ENCODE measurements at regions not wholly inside any gene's neighbourhood (a gene's known extent, or its start where the extent isn't known, plus 50 kb on each side); places are given as distances from the start of the nearest gene placed in this dataset.
"Not testable (repeated sequence)": the region's sequence is repeated elsewhere in the genome, so short reads cannot be mapped to it uniquely, and the experiment has no call there.

DNA sequence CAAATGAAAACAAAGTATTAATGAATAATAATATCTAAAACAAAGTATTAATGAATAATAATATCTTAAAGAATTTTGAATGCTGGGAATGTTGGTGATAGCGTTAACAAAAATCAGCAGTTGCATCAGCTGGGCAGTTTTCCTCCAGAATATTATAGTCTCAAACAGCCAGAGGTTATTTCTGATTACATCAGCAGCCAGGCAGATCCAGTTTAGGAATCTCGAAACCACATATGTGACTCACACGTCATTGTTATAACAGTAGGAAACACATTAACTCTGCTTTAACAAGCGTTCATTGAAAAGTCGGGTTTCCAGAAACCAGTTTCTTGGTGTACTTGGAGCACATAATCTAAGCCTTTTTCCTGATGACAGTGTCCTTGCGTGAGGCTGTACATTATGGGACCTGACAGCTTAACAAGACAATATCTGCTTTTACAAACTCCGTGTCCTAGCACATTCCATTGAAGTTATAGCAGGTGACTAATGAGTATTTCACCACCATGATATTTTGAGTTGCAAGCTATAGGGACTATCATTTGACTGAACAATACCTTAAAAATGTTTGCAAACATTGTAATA, 559.5 kb upstream of the KLF4 start:
- no peak for DNase-seq

DNA sequence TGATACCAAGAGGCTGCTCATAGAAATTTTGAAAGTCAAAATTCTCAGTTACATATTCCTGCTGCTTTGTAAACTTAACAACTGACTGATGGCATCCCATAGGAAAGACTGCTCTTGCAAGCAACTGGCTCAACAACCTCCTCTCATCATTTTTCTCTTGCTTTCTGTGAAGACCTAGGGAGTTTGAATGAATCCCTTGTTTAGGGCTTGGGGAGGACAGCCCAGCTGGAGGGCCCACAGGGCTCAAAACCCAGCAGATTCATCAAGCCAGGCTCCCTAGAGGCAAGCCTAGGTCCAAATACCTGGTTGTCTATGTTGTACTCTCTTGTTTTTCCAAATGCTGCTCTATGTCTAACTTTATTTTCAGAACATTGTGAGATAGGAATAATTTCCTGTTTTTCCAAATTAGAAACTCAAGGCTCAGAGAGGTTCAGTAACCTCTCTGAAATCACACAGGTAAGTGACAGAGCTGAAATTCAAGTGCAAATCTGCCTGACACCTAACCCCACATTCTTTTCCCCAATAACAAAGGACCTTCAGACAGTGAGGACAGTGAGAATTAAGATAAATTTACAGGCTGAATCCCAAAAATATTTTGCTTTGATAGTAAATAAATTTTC, 558.9 kb upstream of the KLF4 start:
- no peak for DNase-seq

DNA sequence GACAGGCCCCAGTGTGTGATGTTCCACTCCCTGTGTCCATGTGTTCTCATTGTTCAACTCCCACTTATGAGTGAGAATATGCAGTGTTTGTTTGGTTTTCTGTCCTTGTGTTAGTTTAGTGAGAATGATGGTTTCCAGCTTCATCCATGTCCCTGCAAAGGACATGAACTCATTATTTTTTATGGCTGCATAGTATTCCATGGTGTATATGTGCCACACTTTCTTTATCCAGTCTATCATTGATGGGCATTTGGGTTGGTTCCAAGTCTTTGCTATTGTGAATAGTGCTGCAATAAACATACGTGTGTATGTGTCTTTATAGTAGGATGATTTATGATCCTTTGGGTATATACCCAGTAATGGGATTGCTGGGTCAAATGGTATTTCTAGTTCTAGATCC, 558.2 kb upstream of the KLF4 start:
- not testable (repeated sequence) for DNase-seq

DNA sequence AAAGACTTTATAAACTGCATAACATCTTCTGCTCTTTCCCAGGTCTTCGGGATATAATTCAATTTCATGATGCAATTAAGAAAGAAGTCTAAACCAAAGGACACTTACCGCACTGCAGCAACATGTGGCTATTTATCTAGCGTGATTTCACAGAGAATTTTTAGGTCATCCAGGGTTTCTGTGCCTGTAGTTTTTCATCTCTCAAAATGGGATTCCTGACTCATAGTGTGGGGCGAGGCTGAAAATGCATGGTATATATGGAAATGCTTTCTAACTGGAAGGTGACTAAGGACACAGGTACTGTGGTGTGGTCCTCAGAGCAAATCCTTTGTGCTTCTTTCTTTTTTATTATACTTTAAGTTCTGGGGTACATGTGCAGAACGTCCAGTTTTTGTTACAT, 557.7 kb upstream of the KLF4 start:
- no peak for DNase-seq

DNA sequence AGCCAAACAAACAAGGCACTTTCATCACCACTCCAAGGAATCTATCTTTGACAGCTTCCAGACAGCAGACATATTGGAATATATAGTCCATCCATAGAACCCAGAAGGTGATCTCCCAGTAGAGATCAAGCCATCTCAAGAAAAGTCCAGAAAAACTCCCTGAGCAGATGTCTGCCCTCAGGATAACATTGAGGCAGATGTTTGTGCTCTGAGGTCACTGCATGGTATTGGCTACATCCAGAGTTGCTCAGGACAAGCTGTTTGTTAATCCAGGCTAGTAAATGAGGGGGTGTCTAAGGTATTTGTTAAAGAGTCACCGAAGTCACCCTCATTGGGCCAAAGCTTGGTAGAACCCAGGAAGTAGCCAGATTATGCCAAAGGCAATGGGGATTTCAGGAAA, 556.3 kb upstream of the KLF4 start:
- no peak for DNase-seq

DNA sequence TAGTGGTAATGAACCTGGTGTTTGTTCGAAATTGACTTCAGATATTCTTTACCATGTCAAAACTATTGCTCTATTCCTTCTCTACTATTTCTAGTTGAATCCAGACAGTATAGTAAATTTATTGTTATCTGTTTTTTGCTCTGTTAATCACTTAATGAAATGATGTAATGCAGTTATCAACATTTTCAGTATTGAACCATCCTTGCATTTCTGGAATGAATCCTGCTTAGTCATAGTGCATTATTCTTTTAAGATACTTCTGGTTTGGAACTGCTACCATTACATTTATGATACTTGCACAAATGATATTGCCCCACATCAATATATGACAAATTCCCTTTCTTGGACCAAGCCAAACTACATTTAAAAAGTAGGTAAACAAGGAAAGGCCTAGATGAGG, 554.0 kb upstream of the KLF4 start:
- no peak for DNase-seq

DNA sequence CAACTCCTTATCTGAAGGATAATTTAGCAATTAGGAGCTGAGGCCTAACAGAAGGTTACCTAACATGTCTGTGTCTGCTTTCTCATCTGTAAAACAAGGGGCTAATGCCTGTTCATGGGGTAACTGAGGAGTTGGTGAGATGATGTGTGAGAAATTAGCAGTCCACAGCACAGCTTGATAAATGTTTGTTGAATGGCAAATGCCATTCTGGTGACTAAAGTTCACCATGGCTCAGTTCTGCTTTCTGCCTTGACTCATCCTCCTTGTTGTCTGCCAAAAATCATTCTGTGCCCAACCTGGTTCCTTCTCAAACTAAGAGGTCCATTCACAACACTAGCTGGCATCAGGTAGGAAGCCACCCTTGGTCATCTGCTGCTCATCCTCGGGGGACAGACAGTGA, 552.0 kb upstream of the KLF4 start:
- DNase-seq = no peak

DNA sequence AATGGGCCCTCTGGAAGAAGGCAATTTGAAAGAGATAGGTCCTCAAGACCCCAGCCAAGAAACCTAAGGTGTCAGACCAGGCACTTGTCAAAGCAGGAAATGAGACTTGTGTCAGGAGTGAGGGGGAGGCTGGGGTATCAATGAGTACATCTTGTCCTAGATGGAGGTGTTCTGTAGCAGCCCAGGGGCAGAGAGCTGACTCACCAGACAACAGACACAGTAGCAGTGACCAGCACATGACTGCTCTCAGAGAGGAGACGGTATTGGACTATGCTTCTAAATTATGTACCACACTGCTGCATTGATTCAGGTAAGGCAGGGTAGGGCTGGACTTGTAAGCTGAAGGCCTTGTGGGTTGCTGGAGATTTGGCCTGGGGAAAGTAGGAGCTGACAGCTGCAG, 551.2 kb upstream of the KLF4 start:
- DNase-seq = no peak

DNA sequence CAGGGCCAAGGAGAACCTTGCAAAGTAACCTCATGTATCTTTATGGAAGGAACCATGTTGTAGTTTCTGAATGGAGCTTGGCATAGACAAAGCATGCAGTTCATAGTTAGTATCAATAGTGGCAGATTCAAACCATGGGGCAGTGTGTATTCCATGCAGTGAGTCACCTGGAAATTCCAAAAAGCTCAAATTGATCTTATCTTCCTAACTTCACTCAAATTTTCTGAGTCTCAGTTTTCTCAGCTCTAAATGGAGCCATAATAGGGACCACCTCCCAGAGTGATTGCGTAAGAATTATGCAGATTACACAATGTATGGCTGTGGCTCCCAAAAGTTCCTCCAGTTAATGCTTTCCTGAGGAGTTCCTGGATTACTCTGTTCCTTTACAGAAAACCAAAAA, 549.9 kb upstream of the KLF4 start:
- no peak for DNase-seq

DNA sequence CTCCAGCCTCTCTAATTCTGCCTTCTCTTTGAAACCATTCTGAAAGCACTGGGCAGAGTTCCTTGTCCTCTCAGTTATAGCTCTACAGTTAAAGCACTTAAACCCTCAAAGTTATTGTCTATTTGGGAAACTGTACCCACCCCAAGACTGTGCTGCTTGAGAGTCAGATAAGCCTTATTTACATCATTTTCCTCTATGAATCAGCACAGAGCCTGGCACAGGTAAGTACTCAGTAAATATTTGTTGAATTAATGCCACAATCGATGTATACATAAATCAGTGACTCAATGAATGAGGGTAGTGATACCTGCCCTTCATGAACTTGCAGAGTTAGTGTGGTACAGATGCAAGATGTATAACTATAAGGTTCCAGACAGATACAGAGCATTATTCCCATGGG, 549.4 kb upstream of the KLF4 start:
- DNase-seq = no peak

DNA sequence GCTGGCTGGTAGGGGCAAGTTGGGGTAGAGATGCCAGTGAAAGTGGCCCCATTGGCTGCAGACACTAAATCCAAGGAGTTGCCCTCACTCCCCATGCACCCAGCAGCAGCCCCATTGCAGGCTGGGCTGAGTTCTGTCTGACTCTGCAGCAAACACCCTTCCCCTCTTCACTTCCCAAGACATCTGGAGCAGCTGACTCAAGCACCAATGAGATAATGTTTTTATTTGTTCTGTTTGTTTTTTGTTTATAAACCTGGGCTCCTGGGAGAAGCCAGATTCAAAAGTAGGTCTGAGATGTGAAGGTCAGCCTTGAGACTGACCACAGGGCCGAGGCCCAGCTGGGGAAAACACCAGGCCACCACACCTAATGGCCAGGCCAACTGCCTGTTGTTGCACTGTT, 545.9 kb upstream of the KLF4 start:
- DNase-seq = no peak

DNA sequence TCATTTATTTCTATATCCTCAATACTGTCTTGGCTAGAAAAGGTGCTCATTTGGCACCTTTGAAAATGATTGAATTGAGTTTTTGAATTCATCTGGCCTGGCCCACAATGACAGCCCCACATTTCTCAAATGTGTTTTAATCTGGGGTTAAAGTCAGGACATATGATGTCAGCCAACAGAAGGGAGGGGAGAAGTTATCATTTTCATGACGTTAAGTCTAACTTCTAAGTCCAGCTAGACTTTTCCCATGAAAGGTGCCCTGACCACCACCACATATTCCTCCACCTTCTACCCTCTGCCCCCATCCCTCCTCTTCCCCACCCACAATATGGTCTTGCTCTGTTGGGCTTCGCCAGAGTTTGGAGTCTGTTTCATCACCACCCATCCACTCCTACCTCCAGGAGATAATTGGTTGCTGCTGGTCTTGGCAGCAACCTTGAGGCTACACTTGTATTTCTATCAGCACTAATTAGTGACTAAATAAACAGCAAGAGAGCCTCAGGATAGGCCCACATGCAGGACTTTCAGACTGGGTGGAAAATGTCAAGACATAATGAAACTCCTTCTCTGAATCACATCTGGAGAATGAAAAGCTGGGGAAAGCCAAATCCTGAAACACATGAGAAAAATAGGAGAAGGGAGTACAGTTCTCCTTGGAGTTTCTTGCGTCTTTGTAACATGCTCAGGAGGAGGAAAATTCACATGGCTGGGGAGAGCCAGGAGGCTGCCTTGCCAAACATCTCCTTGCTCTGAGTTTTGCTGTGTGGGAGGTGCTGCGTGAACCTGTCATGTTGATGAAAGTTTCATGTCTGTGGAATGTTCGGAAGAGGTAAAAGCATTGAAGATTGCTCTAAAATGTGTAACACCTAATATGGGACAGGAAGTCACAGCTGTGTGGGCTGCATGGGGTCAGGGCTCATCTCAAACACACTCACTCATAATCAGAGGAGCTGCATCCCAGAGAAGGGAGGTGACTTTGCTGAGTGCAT, 544.7 kb upstream of the KLF4 start:
- DNase-seq = no peak

DNA sequence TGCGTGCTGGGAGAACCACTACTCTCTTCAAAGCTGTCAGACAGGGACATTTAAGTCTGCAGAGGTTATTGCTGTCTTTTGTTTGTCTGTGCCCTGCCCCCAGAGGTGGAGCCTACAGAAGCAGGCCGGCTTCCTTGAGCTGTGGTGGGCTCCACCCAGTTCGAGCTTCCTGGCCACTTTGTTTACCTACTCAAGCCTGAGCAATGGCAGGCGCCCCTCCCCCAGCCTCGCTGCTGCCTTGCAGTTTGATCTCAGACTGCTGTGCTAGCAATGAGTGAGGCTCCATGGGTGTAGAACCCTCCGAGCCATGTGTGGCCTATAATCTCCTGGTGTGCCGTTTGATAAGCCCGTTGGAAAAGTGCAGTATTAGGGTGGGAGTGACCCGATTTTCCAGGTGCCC, 542.5 kb upstream of the KLF4 start:
- DNase-seq = not testable (repeated sequence)

DNA sequence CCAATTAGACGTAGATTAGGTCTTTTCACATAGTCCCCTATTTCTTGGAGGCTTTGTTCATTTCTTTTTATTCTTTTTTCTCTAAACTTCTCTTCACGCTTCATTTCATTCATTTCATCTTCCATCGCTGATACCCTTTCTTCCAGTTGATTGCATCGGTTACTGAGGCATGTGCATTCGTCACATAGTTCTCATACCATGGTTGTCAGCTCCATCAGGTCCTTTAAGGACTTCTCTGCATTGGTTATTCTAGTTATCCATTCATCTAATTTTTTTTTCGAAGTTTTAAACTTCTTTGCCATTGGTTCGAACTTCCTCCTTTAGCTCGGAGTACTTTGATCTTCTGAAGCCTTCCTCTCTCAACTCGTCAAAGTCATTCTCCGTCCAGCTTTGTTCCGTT, 541.7 kb upstream of the KLF4 start:
- not testable (repeated sequence) for DNase-seq

DNA sequence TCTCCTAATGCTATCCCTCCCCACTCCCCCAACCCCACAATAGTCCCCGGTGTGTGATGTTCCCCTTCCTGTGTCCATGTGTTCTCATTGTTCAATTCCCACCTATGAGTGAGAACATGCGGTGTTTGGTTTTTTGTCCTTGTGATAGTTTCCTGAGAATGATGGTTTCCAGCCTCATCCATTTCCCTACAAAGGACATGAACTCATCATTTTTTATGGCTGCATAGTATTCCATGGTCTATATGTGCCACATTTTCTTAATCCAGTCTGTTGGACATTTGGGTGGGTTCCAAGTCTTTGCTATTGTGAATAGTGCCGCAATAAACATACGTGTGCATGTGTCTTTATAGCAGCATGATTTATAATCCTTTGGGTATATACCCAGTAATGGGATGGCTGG, 537.1 kb upstream of the KLF4 start:
- not testable (repeated sequence) for DNase-seq

DNA sequence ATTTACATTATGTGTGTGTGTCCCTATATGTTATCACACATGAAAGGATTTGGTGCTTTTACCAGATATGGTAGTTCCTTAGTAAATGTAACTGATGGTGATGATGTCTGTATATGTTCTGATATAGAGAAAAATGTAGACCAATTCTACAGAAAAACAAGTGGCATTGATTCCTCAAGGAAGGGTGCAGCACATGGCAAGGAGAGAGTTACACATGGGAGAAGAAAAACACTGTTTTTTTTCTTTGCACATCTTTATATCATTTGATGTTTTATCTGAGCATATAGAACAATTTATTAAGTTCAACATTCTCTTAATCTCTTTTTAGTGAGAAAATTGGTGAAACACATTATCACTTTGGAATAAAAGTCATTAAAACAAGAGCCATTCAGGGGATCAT, 535.0 kb upstream of the KLF4 start:
- no peak for DNase-seq

DNA sequence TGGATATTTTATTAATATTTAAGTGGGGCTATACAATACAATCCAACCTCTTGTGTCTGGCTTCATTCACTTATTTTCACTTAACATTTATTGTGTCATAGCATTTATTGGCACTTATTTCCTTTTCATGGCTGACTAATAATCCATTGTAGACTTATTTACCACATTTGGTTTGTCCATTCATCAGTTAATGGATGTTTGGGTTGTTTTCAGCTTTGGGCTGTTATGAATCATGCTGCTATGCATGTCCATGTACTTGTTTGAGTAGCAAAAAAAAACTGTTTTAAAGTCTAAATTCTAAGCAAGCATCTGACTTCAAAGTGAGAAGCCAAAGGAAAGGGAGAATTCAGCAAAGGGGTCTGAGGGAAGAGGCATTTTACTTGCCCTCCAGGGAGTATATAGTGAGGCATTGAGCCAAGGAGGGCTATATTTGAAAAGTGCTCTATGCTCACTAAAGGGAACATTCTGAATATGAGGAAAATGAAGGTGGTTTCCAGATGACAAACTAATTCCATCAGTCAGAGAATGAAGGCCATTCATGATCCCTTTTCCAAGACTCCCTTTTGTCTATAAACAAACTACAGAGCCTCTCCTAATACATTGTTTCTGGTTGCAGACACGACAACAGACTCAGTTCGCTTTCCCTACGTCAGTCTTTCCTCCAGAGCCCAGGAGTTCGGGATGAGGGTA, 532.8 kb upstream of the KLF4 start:
- no peak for DNase-seq

DNA sequence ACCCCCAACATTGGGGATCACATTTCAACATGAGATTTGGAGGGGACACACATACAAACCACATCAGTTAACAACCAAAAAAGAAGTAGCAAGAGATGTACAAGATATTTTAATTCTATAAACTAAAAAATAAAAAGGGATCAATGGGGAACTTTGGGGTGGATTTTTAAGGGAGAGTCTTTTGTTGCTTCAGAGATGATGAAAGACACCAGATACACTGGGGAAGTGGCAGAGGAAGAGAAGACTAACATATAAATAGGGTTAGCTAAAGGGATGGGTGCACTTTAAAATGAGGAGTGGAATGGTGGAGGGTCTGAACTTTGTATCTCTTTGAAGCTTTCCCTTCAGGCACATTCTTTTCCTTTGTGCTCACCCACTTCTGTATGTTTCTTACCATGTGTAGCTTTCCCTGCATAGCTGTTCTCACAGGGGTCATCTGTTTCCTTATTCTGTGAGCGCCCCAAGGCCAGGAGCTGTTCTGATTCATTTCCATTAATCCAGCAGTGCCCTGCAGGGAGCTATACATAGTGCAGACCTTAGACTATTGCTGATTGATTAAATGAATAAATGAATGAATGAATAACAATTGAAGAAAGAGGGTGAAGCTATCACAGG, 531.6 kb upstream of the KLF4 start:
- no peak for DNase-seq

DNA sequence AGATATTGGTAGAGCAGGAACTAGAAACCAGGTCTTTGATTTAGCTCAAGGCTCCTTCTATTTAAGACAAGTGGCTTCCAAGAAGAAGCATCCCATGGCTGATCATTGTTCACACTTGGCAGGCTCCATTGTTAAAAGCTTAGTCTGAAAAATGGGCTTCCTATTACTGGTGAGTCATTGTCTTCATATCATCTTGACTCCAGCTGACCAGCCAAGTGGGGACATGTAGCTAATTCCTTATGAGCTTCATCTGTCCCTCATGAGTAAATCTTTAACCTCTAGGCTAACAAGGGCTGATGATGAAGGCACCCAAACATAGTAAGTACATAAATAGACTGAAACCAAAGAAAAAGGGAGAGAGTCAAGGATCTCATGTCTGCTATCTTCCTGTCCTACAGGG, 530.3 kb upstream of the KLF4 start:
- no peak for DNase-seq

DNA sequence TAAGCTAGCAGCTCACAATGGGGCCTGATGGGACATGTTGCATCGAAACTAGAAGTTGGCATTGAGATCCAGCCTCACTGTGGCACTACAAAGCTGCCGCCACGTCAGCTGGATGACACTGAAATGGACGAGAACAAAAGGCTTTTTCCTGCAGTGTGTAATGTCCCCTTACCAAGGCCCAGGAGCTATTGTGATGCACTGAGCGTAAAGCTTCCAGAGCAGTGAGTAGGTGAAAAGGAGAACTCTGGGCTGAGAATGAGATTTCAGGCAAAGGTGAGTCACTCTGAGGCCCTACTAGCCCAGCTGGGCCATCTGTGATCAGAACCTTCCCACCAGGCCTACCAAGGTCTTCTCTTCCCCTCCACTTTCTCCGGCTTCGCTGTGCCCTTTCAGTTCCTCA, 528.1 kb upstream of the KLF4 start:
- DNase-seq = no peak

DNA sequence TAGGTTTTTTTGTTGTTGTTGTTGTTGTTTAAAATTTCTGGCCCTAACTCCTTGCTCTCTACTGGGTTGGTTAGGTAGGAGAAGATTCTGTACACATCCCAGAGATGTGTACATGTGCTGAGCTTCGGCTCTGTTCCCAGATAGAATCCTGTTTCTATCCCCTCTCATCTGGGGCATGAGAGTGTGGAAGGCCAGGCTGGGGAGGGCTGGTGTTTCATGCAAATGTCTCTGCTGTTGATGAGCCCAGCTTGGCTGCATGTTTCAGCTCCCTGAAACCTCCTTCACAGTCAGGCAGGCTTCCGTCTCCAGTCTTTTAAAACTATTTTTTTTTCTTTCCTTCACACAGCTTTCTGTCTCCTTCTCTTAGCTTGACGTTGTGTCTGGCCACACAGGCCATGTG, 526.9 kb upstream of the KLF4 start:
- no peak for DNase-seq

DNA sequence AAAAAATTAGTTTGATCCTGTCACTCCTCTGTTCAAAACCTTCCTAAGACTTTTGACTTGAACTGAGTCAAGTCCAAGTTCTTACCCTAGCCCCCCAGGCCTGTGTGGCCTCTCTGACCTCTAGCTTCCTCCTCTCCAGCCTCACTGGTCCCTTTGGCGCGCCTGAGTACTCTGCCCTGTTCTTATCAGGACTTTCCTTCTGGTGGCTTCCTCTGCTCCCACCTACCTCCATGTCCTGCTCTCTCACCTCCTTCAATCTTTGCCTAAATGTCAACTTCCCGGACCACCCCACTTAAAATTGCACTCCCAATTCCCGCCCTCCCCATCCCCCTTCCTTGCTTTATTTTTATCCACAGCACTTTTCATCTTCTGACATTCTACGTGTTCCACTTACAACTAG, 526.1 kb upstream of the KLF4 start:
- DNase-seq = no peak

DNA sequence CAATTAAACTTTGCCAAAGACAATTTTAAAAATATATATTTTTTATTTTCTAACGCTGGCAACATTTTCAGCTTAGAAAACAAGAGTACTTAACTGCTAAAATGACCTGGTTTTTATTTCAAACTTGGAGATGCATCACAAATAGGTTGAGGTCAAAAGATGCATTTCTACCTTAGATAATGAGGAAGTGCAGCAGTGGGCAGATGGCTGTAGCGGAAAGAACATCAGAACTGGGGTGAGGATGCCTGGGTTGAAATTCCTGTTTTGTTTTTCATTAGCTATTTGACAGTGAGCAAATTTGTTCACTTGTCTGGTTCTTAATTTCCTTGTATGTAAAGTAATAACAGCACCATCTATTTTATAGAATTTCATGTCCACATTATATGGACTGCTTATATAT, 524.8 kb upstream of the KLF4 start:
- DNase-seq = no peak

Measured in CD4-positive, alpha-beta T cell treated with Interleukin-12 subunit alpha and Interleukin-12 subunit beta, for 1 hour (primary cell).